WTC11 (cell line): ENCODE measurements at regions not wholly inside any gene's neighbourhood (a gene's known extent, or its start where the extent isn't known, plus 50 kb on each side); places are given as distances from the start of the nearest gene placed in this dataset.

Experiments
- ATAC-seq: fragments of 200-7000 bp; cut with Tn5 transposase; 2 replicates; pipeline ENCODE4 v1.10.0; 2021; ENCODE audit warnings: mild to moderate bottlenecking, moderate library complexity
- CTCF ChIA-PET: fragments of 300-600 bp; sonication (Branson Sonifier 250); formaldehyde crosslinking; loops from one replicate; lab custom pipeline; 2021; ENCODE audit warnings: antibody characterized with exemption; lab: Charles Lee
- POLR2A ChIA-PET: fragments of 350-600 bp; sonication (Branson Sonifier 250); formaldehyde crosslinking; loops from one replicate; lab custom pipeline; 2021; ENCODE audit warnings: antibody characterized with exemption; lab: Charles Lee
- DNase-seq: peaks from one replicate; pipeline ENCODE4 v3.0.0; 2021; ENCODE audit warnings: low spot score
- H3K27ac Mint-ChIP-seq: 2 replicates; pipeline ENCODE4 v1.8.0; 2021; ENCODE audit warnings: mixed read lengths
- H3K27me3 Mint-ChIP-seq: 2 replicates; pipeline ENCODE4 v1.8.0; 2021; ENCODE audit warnings: low read depth, mild to moderate bottlenecking, moderate library complexity, mixed read lengths
- H3K36me3 Mint-ChIP-seq: 2 replicates; pipeline ENCODE4 v1.8.0; 2021; ENCODE audit warnings: mixed read lengths
- H3K4me1 Mint-ChIP-seq: 2 replicates; pipeline ENCODE4 v1.8.0; 2022; ENCODE audit warnings: mixed read lengths
- H3K4me3 Mint-ChIP-seq: 2 replicates; pipeline ENCODE4 v1.8.0; 2021; ENCODE audit warnings: mild to moderate bottlenecking, moderate library complexity, mixed read lengths
- H3K9me3 Mint-ChIP-seq: 2 replicates; pipeline ENCODE4 v1.8.0; 2021; ENCODE audit warnings: mixed read lengths
- AR ChIP-seq: fragments of 250-450 bp; sonication (Bioruptor Pico); IDR thresholded peaks from 2 replicates; pipeline ENCODE4 v1.9.0; 2021; ENCODE audit warnings: mild to moderate bottlenecking
- ARID4B ChIP-seq: sonication (generic); formaldehyde crosslinking; IDR thresholded peaks from 2 replicates; pipeline ENCODE4 v1.8.0; 2023; ENCODE audit warnings: missing genetic modification reagents, mild to moderate bottlenecking, borderline replicate concordance
- ATF6 ChIP-seq: sonication (generic); formaldehyde crosslinking; IDR thresholded peaks from 2 replicates; pipeline ENCODE4 v1.8.1; 2023; ENCODE audit warnings: mild to moderate bottlenecking, missing genetic modification reagents
- ERG ChIP-seq: fragments of 250-450 bp; sonication (Bioruptor Pico); IDR thresholded peaks from 2 replicates; pipeline ENCODE4 v1.8.0; 2021; ENCODE audit warnings: mild to moderate bottlenecking
- FOXK1 ChIP-seq: sonication (generic); formaldehyde crosslinking; IDR thresholded peaks from 2 replicates; pipeline ENCODE4 v1.8.0; 2022; ENCODE audit warnings: mild to moderate bottlenecking, moderate library complexity, missing genetic modification reagents
- FOXP1 ChIP-seq: sonication (generic); formaldehyde crosslinking; IDR thresholded peaks from 2 replicates; pipeline ENCODE4 v1.8.0; 2022; ENCODE audit warnings: missing genetic modification reagents, mild to moderate bottlenecking, moderate library complexity, borderline replicate concordance
- GRHL2 ChIP-seq: fragments of 250-450 bp; sonication (Bioruptor Pico); IDR thresholded peaks from 2 replicates; pipeline ENCODE4 v1.8.0; 2022; ENCODE audit warnings: mild to moderate bottlenecking, moderate library complexity; ENCODE audit not compliant: insufficient replicate concordance, severe bottlenecking
- JUN ChIP-seq: sonication (generic); formaldehyde crosslinking; IDR thresholded peaks from 2 replicates; pipeline ENCODE4 v1.8.0; 2023; ENCODE audit warnings: mild to moderate bottlenecking, missing genetic modification reagents
- MAX ChIP-seq: sonication (generic); formaldehyde crosslinking; IDR thresholded peaks from 2 replicates; pipeline ENCODE4 v1.8.0; 2022; ENCODE audit warnings: mild to moderate bottlenecking, missing genetic modification reagents
- MXD4 ChIP-seq: fragments of 250-450 bp; sonication (Bioruptor Pico); IDR thresholded peaks from 2 replicates; pipeline ENCODE4 v1.8.0; 2021; ENCODE audit warnings: mild to moderate bottlenecking, moderate library complexity, borderline replicate concordance
- NFATC4 ChIP-seq: fragments of 250-450 bp; sonication (Bioruptor Pico); IDR thresholded peaks from 2 replicates; pipeline ENCODE4 v1.9.0; 2021; ENCODE audit warnings: mild to moderate bottlenecking
- PRRX2 ChIP-seq: fragments of 250-450 bp; sonication (Bioruptor Pico); IDR thresholded peaks from 2 replicates; pipeline ENCODE4 v1.8.0; 2021; ENCODE audit warnings: mild to moderate bottlenecking
- RELA ChIP-seq: sonication (generic); formaldehyde crosslinking; IDR thresholded peaks from 2 replicates; pipeline ENCODE4 v1.8.1; 2022; ENCODE audit warnings: missing genetic modification reagents, mild to moderate bottlenecking, borderline replicate concordance
- USF1 ChIP-seq: sonication (generic); formaldehyde crosslinking; IDR thresholded peaks from 2 replicates; pipeline ENCODE4 v1.8.0; 2022; ENCODE audit warnings: mild to moderate bottlenecking, missing genetic modification reagents
- ZNF138 ChIP-seq: sonication (generic); formaldehyde crosslinking; conservative IDR thresholded peaks from 2 replicates; pipeline ENCODE4 v1.8.1; 2022; ENCODE audit warnings: mild to moderate bottlenecking, moderate library complexity, missing genetic modification reagents
- ZNF219 ChIP-seq: sonication (generic); formaldehyde crosslinking; IDR thresholded peaks from 2 replicates; pipeline ENCODE4 v1.8.0; 2023; ENCODE audit warnings: missing genetic modification reagents, mild to moderate bottlenecking, borderline replicate concordance
- TF ChIP-seq, protein P1 (sequence below): sonication (generic); formaldehyde crosslinking; conservative IDR thresholded peaks from 2 replicates; pipeline ENCODE4 v1.8.1; 2022; ENCODE audit warnings: mild to moderate bottlenecking, missing genetic modification reagents

GRCh38 chr1:96291468-96291867 is 430.1 kb upstream of the PTBP2 start:
- DNase-seq = no peak
- peaks cover 27% of the 10 kb centered on the region for H3K9me3 Mint-ChIP-seq
- ChIA-PET CTCF (no interaction called here), POLR2A (no interaction called here)
- peaks cover 20% of the 10 kb centered on the region for H3K4me1 Mint-ChIP-seq
- peaks cover 22% of the 10 kb centered on the region for H3K36me3 Mint-ChIP-seq
- no peak overlapping the region for H3K27ac Mint-ChIP-seq
- no peak overlapping the region for H3K4me3 Mint-ChIP-seq
- no peak for ATAC-seq
- TF ChIP-seq FOXP1 (CRISPR knock-in tag) = no peak
- H3K27me3 Mint-ChIP-seq = no peaks in the 10 kb centered on the region; the same call in 1 of the 2 replicates

DNA sequence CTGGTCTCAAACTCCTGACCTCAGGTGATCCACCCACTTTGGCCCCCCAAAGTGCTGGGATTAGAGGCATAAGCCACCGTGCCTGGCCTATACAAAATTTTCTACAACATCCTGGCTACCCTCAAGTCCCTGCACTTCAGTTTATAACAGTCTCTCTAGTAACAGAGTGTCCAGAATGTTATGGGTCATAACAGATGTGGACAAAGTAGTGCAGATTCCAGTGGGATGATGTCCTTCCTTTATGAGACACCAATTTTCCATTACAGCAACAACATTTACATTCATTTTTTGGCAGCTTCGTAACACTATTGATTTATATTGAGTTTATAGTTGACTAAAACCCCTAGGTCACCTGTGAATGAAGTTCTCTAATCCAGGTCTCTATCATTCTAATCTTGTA is 429.4 kb upstream of the PTBP2 start:
- peaks cover 20% of the 10 kb centered on the region for H3K4me1 Mint-ChIP-seq
- TF ChIP-seq, protein P1, sequence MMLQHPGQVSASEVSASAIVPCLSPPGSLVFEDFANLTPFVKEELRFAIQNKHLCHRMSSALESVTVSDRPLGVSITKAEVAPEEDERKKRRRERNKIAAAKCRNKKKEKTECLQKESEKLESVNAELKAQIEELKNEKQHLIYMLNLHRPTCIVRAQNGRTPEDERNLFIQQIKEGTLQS (CRISPR knock-in tag) = no peak
- no peak for TF ChIP-seq NFATC4 (CRISPR knock-in tag)
- TF ChIP-seq PRRX2 (CRISPR knock-in tag) = no peak
- no peak for TF ChIP-seq ZNF219
- no peak for TF ChIP-seq ATF6 (CRISPR knock-in tag)
- TF ChIP-seq ZNF138 = no peak
- no peak for TF ChIP-seq JUN
- TF ChIP-seq MAX (CRISPR knock-in tag) = no peak
- TF ChIP-seq GRHL2 (CRISPR knock-in tag) = no peak
- no peak for TF ChIP-seq MXD4
- TF ChIP-seq ARID4B (CRISPR knock-in tag) = no peak
- TF ChIP-seq FOXK1 (CRISPR knock-in tag) = no peak
- no peak for TF ChIP-seq AR (CRISPR knock-in tag)
- no peak for TF ChIP-seq USF1 (CRISPR knock-in tag)
- TF ChIP-seq ERG (CRISPR knock-in tag) = no peak
- TF ChIP-seq RELA (CRISPR knock-in tag) = no peak
- TF ChIP-seq, all 79 proteins: peak for 0
- H3K27me3 Mint-ChIP-seq = no peaks in the 10 kb centered on the region
- ChIA-PET CTCF (no interaction called here), POLR2A (interaction anchor here (0.5 kb wide), 1 partner anchor 254 kb away, joined by 6 read pairs; no protein-coding TSS in a partner anchor)
- no peak for ATAC-seq
- no peak overlapping the region for H3K4me3 Mint-ChIP-seq
- DNase-seq = no peak
- peaks cover 15% of the 10 kb centered on the region for H3K36me3 Mint-ChIP-seq
- H3K27ac Mint-ChIP-seq = no peak overlapping the region
- H3K9me3 Mint-ChIP-seq = peaks cover 21% of the 10 kb centered on the region
